HG02642 (cell line): ENCODE measurements at regions not wholly inside any gene's neighbourhood (a gene's known extent, or its start where the extent isn't known, plus 50 kb on each side); places are given as distances from the start of the nearest gene placed in this dataset.
"Not testable (repeated sequence)": the region's sequence is repeated elsewhere in the genome, so short reads cannot be mapped to it uniquely, and the experiment has no call there.

ENCODE experiments used
- ATAC-seq: cut with Tn5 transposase; IDR thresholded peaks from one replicate; pipeline ENCODE4 v1.9.1; 2021; ENCODE audit warnings: mild to moderate bottlenecking; ENCODE audit not compliant: unreplicated experiment, poor library complexity

DNA sequence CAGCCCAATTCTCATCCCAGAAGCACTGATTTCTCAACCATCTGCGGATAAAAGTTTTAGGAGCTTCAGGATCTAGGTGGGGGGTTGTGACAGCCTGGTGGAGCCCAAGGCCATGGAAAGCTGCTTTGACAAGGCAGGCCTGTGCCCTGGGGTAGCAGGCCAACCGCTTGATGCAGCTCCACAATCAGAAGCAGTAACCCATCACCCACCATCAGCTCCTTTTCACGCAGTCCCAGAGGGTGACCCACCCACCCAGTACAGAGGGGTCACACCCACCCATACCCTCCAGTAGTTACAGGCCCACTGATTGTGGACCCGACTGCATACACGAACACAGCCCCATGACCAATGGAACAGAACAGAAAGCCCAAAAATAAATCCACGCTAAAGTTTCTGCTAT, 253.9 kb downstream of the AHR start:
- ATAC-seq = no peak

GRCh38 chr7:17552952-17553351, 254.5 kb downstream of the AHR start:
- ATAC-seq = no peak

- no peak for ATAC-seq
These were observed 256.0 kb downstream of the AHR start for GRCh38 chr7:17554341-17555015.

GRCh38 chr7:17556247-17556956, 257.9 kb downstream of the AHR start:
- ATAC-seq = no peak

GRCh38 chr7:17557251-17557671, 258.8 kb downstream of the AHR start:
- ATAC-seq = no peak

- ATAC-seq = no peak
These were observed 259.7 kb downstream of the AHR start for GRCh38 chr7:17558135-17558534.

DNA sequence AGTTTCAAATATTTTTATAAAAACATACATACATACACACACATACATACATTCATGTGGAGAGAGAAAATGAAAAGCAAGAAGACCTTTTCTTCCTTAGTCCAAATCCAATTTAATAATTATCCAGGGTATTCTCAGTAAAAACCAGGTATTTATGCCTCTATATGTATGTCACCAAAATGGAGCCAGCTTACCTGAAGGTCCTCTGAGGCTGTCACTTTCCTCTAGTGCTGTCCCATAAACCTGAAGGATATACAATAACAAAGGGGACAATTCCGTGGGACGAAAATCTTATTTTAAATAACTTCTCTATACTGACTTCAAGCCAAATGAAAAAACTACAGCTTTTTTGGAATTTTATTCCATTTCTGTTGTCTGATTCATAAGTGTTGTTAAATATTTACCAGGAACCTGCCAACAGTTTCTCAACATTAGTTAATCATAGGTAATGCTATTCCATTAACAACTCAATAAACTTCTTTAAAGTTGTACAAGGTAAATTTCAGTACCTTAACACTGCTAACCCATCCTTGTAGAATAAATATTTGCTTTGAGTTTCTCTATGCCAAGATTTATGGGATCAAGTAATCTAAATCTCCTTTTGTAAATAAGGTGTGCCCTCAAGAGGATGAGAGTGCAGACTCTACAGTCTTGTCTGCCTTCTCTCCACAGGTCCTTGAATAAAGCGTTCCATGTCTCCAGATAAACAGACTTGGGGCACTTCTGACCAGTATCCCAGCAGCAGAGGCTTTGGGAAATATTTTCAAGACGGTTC, 260.3 kb downstream of the AHR start:
- no peak for ATAC-seq

DNA sequence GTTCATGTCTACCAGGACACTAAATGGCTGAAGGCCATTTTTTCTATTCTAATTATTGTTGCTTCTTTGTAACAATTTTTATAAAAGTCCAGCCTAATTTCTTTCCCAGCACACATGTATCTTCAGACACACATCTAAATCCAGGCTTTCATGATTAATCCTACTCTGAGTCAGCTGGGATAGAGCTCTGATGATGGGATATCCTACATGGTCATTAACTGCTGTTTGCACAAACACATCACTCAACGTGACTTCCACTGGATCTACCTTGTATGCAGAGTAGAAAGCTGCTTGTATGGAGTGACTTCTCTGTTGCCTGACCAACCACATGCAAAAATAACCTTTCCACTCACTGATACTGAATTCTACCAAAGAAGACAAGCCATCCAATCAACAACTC, 260.9 kb downstream of the AHR start:
- no peak for ATAC-seq

GRCh38 chr7:17560516-17560915, 262.1 kb downstream of the AHR start:
- no peak for ATAC-seq

DNA sequence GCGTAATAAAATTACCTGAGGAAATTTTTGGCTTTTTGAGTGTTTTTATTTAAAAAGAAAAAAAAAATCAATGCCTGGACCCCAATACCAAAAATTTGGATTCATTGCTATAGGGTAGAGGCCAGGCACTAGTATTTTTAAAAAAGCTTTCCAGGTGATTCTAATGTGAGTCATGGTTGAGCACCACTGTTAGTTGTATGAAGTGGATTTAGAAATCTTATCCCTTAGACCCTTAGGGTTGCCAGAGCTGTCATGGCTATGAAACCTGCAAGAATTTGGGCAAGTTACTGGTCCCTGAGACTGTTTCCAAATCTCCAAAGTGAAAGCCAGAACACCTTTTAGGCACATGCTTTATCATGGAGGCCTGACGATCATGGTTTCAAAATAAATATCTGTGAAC, 262.5 kb downstream of the AHR start:
- no peak for ATAC-seq

- no peak for ATAC-seq
These were observed 266.3 kb downstream of the AHR start for GRCh38 chr7:17564678-17565212.

- ATAC-seq = no peak
These were observed 281.7 kb downstream of the AHR start for GRCh38 chr7:17580141-17580540.

- ATAC-seq = no peak
These were observed 282.4 kb downstream of the AHR start for GRCh38 chr7:17580856-17581255.

DNA sequence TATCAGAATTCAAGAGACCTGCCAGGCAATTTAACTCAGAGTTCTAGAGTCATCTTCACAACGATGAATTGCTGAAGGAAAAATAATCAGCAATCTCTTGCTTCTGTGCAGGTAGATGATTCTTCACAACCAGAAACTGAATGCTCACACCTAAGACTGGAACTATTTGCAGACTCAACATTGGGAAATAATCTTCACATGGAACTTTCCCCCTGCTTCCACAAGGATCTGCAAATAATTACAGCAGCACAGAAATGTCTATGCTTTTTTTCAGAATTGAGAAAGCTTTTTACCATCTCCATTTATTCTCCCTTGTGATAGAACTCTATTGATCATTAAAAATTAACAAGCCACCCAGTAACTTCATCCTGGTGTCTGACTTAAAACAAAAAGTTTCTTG, 282.8 kb downstream of the AHR start:
- ATAC-seq = no peak

- ATAC-seq = not testable (repeated sequence)
These were observed 284.2 kb downstream of the AHR start for GRCh38 chr7:17582696-17583095.

GRCh38 chr7:17583786-17584185, 285.3 kb downstream of the AHR start:
- ATAC-seq = no peak

DNA sequence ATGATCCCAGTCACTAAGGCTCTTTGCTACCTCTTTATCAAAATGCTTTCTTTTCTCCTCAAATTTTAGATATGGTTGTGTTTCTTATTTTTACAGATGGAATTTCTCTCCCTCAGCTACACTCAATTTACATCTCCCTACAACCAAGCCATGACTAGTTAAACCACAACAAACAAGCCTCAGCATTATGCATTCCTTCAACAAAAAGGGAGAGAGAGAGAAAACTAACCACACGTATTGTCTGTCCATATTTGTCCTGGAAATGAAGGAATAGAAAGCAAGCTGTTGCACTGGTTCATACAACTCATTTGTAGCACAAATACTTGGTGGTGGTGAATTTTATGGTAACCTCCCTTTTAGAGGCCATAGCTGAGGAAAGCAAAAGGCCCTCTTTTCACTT, 286.4 kb downstream of the AHR start:
- ATAC-seq = no peak

- no peak for ATAC-seq
These were observed 288.3 kb downstream of the AHR start for GRCh38 chr7:17586711-17587110.

- ATAC-seq = no peak
These were observed 290.3 kb downstream of the AHR start for GRCh38 chr7:17588730-17589129.

GRCh38 chr7:17589671-17590070, 291.2 kb downstream of the AHR start:
- ATAC-seq = no peak

DNA sequence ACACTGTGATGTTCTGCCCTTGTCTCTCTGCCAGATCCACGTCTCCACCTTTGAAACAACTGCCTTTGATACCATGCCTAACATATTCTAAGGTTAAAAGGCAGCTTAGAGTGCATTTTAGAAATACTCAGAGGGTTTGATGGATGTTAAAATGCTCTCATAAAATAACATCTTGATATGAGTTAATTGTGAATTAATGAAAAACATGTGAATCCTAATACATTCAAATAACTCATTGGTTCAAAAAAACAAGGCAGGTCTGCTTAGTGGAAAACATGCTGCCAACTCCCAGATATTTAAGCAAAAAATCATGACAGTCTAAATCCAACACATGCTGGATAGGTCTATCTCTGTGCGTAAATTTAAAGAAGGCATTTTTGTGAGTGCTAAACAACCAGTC, 291.8 kb downstream of the AHR start:
- ATAC-seq = no peak
